ENCODE measurements at regions not wholly inside any gene's neighbourhood (a gene's known extent, or its start where the extent isn't known, plus 50 kb on each side); places are given as distances from the start of the nearest gene placed in this dataset.

DNA sequence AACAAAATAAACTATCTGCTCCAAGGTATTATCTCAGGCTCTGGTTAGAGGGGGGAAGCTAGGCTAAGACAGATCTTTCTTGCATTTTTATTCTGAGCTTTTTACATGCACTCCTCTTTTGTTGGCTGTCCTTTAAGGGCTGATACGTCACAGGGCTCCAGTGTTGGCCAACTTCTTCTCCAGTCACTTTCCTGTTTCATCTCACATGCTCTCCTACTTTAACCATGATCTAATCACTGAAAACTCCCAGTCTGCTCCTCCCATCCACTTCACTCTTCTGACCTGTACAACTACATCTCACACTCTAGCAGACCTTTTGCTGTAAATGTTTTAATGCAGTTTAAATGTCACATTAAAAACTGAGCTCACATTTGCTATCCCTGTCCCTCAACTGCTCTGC lies 510.0 kb upstream of the KLF12 start:
- no peak for DNase-seq

DNA sequence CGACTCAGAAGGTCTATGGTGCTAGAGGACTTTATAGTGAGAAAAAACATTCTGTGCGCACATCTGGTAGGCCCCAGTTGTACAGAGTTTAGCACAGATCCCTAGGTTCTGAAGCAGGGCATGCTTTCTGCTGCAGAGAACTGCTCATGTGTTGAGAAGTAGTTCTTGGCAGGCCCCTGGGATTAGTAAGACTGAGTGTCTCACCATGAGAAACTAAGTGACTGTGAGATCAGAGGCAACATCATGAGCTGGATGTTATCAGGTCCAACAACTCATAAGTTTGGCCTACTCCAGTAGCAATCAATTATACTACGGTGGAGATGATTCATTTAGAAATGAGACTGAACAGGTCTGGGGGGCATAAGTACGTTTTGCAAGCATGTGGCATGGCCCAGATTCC lies 507.4 kb upstream of the KLF12 start:
- no peak for DNase-seq

DNA sequence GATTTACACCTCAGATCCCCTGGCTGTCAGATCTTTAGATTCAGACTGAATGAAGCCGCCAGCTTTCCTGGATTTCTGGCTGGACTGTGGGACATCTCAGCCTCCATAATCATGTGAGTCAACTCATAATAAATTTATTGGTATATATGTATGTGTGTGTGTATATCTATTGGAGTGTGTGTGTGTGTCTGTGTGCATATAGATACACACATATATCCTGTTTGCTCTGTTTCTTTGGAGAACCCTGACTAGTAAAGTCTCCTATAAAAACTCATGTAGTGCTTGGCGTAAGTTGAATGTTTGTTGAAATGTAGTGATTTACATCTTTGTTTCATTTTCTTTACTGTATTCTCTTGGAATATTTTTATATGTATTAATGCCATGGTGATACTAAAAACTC lies 499.5 kb upstream of the KLF12 start:
- no peak for DNase-seq

DNA sequence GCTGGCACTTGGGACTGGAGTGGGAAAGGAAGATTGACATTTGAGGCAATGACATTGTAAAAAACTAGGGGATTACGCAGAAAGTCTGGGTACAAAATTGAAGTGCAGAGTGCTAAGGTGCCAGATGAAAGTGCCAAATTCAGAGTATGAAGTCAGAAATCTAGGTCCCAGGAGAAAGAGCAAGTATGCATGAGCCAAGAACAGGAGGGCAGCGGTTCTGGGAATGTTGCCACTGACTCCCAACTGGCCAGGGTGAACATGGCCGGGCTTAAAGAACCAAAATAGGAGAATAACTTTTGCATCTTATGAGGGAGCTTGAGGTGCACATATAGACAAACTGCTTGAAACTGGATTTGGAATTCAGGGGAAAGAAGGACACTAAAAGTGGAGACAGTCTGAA lies 495.8 kb upstream of the KLF12 start:
- DNase-seq = no peak

DNA sequence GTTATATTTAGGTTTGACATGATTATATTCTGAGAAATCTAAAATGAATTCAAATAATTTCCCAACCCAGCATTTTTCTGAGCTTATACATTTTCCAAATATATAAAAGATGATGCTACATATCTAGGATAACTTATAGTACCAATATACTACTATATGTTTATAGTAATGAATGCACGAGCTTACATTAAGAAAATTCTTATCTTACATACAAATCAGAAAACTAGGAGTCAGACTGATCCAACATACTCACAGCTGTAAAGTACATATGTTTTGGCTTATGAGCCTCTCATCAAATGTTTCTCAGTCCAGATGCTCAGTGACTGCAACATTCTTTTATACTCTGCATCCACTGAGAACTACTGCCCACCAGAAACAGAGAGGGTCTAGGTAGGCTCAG lies 491.3 kb upstream of the KLF12 start:
- DNase-seq = no peak

DNA sequence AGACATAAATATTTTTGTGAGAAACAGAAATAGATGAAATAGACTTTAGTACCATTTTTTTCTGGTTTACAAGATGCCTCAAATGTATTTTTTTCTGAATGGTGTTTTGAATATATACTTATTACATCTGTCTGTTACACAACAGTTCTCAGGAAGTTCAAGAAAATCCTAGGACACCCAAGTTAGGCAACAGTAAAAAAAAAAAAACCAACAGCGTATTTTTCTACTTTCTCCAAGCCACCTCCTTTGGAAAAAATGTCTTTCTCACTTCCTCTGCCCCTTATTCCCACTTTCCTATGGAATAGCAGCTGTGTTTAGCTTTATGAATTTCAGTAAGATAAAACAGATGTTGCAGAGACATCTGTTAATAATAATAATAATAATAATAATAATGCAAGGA lies 489.6 kb upstream of the KLF12 start:
- no peak for DNase-seq

DNA sequence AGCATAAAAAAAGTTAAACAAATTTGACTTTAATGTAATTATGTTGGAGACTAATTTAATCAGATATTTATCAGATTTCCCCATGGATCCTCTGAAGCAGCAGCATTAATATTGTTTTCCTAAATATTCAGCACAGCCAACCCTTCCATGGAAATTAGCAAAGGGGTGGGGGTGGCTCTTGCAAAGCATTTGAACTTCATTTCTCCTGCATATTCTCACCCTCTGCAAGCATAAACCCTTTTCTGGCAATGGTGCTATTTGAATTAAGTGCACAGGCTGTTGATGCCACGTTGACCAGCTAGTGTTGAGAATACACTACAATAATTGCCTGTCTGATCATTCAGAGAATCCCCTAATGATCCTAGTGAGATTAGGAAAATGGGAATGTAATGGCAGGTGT lies 488.1 kb upstream of the KLF12 start:
- DNase-seq = no peak

DNA sequence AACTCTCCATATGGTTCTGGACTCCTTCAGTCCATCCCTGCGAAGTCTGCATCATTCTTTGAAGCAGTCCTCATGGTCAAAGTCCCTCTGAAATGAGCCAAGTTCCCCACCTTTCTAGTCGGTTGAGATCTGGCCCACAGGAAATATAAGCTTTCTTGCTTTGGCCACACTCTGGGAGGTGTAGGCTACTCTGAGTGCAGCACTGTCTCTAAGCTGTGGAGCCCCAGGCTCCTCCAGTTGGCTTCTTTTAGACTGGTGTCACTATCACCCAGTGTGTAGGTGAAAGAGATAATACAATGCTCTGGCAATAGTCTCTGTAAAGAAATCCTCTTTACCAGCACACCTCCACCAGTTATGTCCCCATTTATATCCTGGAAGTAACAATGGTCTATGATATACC lies 486.5 kb upstream of the KLF12 start:
- no peak for DNase-seq

DNA sequence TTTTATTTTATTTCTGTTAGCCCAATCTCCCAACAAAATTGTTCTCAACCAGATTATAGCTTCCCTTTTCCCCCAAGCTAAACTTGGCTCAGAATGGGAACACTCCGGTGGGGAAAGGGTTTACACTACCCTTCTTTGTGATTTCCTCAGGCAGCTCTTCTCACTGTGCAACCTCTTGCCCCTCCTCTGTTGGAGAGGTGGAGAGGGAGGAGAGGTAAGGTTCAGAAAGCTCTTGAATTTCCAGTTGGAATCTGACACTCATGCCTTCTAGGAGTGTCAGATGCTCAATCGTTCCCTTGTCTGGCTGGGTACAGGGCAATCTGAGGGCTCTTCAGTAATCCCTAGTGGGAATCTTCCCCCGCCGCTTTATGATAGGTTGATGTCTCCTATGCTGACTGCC lies 486.1 kb upstream of the KLF12 start:
- DNase-seq = no peak

DNA sequence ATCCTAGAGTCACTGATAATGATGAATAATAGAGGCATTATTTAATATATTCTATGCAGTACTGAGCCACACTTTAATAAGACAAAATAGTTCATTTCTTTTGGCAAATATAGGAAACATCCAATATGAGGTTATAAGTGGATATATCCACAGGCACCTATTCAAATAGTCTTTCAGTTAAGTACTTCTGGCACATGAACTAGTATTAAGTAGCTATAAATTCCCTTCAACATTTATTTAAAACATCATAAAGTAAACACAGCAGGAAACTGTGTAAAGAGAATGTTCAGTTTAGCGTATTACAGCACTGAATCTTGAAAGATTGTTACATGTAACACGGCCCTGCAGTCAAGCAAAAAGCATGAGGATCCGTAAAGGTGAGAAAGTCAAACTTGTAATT lies 463.3 kb upstream of the KLF12 start:
- DNase-seq = no peak

DNA sequence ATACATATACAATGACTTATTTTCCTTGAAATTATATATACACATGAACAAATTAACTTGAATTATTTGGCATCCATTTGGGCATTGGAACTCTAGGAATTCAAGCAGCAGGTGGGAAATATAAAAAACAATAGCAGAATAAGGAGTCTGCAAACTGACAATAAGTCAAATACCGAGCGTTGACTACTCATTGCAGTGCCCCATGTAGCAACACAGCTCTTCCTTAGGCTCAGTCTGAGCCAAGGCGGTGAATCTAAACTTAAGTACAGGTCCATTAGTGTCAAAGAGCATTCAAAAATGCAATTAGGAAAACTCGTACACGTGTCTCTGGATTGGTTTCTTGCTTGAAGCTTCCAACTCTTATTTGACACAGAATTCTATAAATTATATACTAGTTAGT lies 462.5 kb upstream of the KLF12 start:
- DNase-seq = no peak

DNA sequence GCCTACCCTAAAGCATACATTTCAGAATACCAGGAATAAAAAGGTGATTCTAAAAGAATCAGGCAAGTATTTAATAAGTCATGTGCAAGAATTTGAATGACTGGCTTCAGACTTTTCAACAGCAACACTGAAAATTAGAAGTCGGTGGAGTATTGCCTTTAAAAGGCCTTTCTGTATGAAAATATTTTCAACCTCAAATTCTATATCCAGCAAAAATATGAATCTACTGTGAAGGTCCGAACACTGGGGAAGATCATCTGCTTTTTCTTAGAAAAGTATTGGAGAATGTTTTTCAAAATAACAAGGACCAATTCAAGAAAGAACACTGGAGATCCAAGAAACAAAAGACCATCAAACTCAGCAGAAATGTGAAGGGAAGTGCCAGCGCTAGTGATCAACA lies 459.5 kb upstream of the KLF12 start:
- no peak for DNase-seq

DNA sequence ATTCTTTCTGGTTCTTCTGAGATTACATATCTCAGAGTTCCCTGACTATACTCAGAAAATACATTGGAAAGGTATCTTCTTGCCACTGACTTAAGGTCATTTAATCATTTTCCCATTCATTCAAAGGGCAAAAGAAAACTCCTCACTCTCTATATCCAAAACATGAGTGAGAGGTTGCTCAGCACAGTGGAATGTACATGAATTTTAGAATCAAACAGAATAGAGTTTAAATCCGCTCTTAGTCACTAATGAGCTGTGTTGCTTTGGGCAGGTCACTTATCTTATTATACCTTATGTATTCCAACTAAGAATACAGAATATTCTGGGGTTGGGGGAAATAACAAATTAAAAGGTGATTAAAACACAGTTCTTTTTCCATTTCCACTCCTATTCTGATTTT lies 452.6 kb upstream of the KLF12 start:
- DNase-seq = no peak

DNA sequence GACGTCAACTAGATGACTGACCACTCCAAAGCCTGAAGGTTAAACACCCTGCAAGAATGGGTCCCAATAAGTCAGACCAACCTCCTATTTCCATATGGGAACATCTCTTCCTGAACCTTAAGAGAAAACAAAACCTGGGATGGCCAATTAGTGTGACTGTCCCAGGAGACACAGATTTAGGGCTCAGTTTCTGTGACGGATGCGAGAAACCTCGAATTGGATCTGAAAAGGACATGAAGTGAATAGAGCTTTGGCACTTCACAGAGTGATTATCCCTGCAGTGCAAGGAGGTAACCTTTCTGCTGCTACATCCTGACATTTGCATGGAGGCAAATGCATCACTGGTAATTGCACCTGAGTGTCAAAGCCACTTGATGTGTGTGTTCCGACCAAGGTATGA lies 442.2 kb upstream of the KLF12 start:
- no peak for DNase-seq

DNA sequence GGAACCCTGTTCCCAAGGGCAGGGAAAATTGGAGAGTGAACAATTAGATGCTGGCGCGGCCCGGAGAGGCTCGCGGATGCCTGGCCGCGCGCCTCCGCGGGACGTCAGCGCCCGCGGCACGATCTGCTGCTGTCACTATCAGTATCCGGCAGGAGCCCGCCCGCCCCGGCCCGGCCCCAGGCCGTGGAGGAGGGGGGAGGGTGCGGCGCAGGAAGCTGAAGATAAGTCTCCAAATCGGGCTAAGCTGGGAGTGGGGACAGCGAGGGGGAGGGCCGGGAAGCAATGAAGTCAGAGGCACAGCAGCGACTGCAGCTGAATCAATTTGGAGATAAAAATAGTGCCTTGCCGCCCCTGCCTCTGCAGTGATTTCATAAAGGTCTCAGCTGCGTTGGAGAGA lies 441.5 kb upstream of the KLF12 start:
- DNase-seq = peak; percentile 40

DNA sequence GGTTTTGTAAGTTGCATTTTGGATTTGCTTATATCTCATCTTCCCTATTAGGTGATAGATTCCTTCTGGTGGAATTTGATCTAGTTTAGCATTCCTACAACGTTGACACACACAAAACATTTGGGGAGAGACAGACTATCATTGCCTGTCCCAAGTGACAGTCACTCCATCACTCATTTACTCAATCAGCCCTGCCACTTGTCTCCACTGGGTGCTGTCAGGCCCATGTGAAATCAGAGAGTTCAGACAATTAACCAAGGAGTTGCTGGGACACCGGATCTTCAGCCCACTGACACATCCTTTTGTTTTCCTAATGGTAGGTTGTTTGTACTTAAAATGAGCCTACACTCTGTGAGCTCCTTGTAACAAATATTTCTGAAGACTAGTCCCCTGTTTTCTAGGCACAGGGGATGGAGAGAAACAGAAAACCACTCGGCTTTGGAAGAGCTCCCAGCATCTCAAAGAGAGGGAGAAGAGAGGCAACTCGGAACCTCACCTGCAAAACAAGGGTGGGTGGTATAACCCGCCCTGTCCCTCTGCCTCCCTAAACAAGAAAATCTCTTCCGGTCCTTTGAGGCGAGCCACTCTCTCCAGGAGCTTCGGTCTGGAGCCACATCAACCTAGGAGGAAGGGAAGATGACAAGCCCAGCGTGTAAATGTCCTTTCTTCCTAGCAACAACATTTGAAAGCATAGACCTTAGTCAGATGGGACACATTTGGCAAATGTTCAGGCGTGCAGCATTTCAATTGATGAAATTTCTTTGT lies 440.9 kb upstream of the KLF12 start:
- DNase-seq = no peak

DNA sequence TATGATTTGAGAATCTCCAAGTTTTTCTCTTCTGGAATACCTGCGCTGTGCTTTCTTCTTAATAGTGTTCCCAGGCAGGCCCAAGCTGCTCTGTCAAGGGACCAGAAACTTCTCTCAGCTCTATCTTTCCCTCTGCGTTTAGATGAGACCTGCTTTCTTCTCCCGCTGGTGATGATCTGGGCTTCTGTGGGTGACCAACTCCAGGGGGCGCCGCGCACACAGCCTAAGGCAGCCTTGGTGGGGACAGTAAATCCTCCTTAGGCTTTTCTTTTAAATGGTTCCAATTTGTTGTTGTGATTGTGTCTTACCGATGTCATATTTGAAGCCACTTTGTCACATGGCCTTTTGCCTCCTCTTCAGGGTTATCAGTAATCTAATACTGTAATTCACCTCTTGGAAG lies 439.4 kb upstream of the KLF12 start:
- DNase-seq = no peak

DNA sequence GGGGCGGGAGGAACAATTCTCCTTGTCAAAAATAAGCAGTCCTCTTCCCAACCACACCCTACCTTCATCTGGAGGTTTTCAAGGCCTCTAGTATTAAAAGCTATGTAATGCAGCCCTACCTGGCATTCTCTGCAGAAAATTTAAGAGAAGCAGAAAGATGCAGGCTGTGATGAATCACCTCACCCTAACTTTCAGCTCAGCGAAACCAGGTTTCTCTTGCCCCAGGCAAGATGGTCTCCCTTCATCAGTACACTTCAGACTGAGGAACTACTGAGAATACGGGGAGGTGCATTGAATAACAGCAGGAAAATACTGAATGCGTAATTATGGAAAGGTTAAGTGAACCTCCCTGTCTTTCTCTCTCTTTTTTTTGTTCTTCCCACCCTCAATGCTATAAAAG lies 437.6 kb upstream of the KLF12 start:
- DNase-seq = no peak

DNA sequence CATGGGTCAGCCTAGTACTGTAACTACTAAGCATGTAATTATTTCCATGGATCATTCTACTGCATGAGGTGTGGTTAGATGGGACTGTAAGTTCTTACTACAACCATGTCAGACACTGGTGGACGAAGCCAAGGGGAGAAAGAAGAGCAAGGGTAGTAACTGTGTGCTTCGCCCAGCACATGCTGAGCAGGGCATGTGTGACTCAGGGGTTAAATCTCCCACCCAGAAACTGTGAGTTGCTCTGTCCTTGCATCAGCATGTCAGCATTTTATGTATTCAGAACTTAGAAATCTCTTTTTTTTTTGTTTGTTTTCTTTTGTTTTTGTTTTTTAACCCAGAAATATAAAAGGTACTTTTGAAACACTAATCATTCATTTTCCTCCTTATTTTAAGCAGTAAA lies 436.6 kb upstream of the KLF12 start:
- DNase-seq = no peak

DNA sequence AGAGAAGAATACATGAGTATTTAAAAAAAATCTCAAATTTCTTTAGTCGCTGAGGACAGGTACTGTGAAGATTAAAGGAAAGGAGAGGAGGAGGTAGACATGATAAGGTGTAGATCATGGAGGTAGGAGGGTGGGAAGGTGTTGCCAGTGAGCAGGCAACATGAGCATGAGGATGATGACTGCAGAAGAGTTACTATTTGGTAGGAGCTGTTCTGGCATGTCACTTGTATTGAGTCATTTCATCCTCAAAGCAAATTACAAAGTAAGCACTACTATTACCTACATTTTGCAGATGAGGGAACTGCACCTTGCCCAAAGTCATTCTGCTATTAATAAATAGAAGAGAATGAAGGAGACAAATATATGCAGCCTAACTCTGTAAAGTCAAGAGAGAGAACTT lies 435.8 kb upstream of the KLF12 start:
- no peak for DNase-seq

DNA sequence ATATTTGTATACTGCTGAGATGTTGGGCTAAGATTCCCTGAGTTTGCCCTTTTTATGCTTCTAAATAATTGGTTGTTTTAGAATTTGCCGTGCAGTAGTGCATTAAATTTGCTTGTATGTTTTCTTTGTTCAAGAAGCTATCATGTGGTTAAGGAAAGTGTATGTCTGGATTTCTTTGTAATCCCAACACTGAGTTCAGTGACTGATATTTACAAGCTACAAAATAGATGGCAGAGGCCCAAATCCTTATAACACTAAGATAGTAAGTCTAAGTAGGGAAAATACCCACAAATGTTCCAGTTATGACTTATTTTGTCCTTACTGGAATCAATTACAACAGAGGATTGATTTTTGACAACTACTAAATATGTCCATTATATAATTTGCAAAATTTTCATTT lies 435.0 kb upstream of the KLF12 start:
- no peak for DNase-seq

DNA sequence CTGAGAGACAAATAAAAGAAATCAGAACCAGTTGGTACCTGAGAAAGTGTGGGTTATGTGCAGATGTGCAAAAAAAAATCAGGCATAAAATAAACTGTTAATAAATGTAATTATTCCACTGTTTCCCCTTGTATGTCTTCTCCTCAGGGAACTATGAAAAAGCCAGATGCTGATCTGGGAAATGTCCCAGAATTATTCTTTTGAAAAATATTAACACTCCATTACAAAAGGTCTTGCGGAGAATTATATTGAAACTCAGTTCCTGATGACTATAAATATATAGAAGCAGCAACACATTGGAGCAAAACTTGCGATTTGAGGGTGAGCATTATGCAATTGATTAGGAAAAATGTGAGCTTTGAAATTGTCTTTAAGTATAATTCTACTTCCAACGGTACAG lies 433.3 kb upstream of the KLF12 start:
- DNase-seq = no peak

DNA sequence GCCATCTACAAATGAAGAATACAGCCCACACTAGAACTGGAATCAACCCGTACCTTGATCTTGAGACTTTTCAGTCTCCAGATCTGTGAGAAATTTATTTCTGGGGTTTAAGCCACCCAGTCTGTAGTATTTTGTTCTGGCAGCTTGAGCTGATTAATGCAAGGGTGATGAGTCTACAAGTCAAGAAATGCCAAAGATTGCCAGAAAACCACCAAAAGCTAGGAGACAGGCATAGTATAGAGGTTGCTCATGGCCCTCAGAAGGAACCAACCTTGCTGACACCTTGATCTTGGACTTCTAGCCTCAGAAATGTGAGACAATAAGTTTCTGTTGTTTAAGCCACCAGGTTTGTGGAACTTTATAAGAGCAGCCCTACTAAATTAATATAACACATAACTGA lies 428.2 kb upstream of the KLF12 start:
- DNase-seq = no peak

DNA sequence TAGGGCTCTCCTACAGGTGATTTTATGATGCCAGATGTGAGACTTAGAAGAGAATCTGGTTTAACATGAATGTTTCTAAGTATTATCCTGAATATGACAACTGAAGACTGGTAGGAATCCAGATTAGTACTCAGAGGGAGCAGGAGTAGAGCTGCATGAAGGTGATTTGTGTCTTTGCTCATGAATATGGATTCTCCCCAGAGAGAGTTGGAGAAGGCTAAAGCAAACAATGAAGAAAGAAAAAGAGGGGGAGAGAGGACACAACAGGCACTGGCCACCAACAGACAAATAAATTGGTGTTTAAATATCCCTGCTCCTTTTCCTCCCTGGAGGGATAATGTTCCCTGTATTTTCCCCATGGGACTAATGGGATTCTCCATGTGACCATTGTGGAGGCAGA lies 427.0 kb upstream of the KLF12 start:
- DNase-seq = no peak

DNA sequence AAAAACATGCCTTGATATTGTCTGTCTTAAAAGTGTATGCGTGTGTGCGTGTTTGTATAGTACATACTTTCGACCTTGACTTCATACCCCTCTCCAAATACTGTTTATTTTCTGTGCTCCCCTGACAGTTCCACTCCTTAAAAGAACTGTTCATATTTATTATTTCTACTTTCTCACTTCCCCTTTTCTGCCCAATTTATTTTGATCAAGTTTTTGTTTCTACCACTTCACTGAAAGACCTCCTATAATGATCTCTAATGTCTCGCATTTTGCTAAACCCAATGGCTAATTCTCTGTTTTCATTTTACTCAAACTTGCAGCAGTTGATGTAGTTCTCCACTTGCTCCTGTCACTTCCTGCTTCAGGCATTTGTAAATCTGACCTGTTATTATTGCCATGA lies 426.1 kb upstream of the KLF12 start:
- DNase-seq = no peak

DNA sequence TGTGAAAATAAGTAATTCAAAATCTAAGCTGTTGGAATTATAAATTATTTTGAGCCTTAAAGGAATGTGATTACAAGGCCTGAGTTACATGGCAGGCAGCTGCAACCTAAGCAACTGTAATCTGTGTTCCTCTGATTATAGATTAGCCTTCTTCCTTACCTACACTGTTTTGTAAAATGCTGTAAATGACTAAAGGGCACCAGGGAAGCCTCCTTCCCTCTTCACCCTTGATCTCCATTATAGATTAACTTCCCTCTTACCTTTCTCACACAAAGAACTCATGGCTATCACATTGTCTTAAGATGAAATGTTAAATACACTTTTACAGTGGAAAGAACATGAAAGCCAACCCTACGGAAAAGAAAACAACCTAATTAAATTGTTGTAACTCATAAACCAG lies 423.7 kb upstream of the KLF12 start:
- DNase-seq = no peak
